Fibroblast of lung (primary cell): ENCODE measurements at regions not wholly inside any gene's neighbourhood (a gene's known extent, or its start where the extent isn't known, plus 50 kb on each side); places are given as distances from the start of the nearest gene placed in this dataset.

Experiments
- EZH2 ChIP-seq: IDR thresholded peaks from 2 replicates; pipeline ENCODE4 v1.5.1; 2012; ENCODE audit warnings: low read length, control low read depth, mild to moderate bottlenecking; ENCODE audit errors: missing control alignments
- TF ChIP-seq, protein P1 (sequence below), 2 donors: IDR thresholded peaks in 1 of 2; conservative IDR thresholded peaks in 1 of 2; 1 replicate in 1 of 2; 2 replicates in 1 of 2; pipeline ENCODE4 v1.5.1; 2011 to 2012; ENCODE audit warnings: low read length in 2 of 2, control low read depth in 1 of 2, inconsistent platforms in 1 of 2, low read depth in 1 of 2, mild to moderate bottlenecking in 1 of 2

DNA sequence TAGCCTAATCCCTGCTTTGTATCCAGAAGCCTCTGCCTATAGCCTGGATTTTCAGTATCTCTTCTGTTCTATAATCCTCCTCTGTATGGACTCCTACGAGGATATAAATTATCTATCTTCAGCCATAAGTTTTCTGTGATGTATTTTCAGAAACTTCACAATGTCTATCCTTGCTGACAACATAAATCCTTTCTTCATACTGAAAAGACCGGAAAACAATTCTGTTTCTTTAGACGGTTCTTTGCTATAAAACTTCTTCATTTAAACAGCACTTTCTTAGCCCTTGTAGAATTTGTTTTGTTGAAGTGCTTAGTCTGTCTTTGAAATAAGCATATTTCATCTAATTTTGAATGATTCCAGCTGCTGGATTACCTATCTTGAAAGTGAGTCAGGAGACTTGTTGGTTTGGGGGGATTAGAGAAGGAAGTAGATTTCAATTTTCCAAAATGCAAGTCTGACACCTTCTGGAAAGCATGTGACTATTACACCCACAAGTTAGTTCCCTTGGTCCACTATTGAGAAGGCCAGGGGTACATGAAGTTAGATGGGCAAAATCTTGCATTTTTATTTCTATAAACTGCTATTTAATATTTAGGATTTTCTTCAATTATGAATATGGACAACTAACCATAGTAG lies 96.3 kb upstream of the RANBP3L start:
- TF ChIP-seq, protein P1, sequence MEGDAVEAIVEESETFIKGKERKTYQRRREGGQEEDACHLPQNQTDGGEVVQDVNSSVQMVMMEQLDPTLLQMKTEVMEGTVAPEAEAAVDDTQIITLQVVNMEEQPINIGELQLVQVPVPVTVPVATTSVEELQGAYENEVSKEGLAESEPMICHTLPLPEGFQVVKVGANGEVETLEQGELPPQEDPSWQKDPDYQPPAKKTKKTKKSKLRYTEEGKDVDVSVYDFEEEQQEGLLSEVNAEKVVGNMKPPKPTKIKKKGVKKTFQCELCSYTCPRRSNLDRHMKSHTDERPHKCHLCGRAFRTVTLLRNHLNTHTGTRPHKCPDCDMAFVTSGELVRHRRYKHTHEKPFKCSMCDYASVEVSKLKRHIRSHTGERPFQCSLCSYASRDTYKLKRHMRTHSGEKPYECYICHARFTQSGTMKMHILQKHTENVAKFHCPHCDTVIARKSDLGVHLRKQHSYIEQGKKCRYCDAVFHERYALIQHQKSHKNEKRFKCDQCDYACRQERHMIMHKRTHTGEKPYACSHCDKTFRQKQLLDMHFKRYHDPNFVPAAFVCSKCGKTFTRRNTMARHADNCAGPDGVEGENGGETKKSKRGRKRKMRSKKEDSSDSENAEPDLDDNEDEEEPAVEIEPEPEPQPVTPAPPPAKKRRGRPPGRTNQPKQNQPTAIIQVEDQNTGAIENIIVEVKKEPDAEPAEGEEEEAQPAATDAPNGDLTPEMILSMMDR (conservative IDR thresholded peaks at IDR 0.05 in 1 of 2, IDR thresholded peaks at IDR 0.05 in 1 of 2; ENCODE audit: low read depth in 1 of 2, low read length in 2 of 2): peak; percentile 13 to 45
- TF ChIP-seq EZH2: no peak
